Vagina (tissue), 2 donors: ENCODE measurements at regions not wholly inside any gene's neighbourhood (a gene's known extent, or its start where the extent isn't known, plus 50 kb on each side); places are given as distances from the start of the nearest gene placed in this dataset.
A peak's percentile ranks its signal among the peaks of the same experiment; 100 is the strongest.
"Not testable (repeated sequence)": the region's sequence is repeated elsewhere in the genome, so short reads cannot be mapped to it uniquely, and the experiment has no call there.

ENCODE experiments used
- DNase-seq, 2 donors: peaks; one replicate each; pipeline ENCODE4 v3.0.0-alpha.2; 2017; ENCODE audit errors: extremely low spot score in 2 of 2
- H3K27ac ChIP-seq: fragments of 200-600 bp; sonication (generic); one replicate; pipeline ENCODE4 v1.5.1; 2019
- H3K27me3 ChIP-seq: fragments of 200-600 bp; sonication (generic); one replicate; pipeline ENCODE4 v1.5.1; 2019
- H3K36me3 ChIP-seq, 2 donors: fragments of 200-600 bp; sonication (generic); one replicate each; pipeline ENCODE4 v1.5.1; 2017 to 2019
- H3K4me1 ChIP-seq: fragments of 200-600 bp; sonication (generic); one replicate; pipeline ENCODE4 v1.5.1; 2019
- H3K4me3 ChIP-seq, 2 donors: fragments of 200-600 bp; sonication (generic); 1 replicate in 1 of 2; 2 replicates in 1 of 2; pipeline ENCODE4 v1.5.1; 2016 to 2019
- H3K9me3 ChIP-seq: fragments of 200-600 bp; sonication (generic); one replicate; pipeline ENCODE4 v1.5.1; 2019
- POLR2A ChIP-seq, 2 donors: fragments of 450-650 bp; IDR thresholded peaks; one replicate each; pipeline ENCODE4 v1.6.1; 2017; ENCODE audit warnings: antibody characterized with exemption in 2 of 2, mild to moderate bottlenecking in 2 of 2, moderate library complexity in 2 of 2
- POLR2AphosphoS5 ChIP-seq, 2 donors: sonication (generic); formaldehyde crosslinking; IDR thresholded peaks; one replicate each; pipeline ENCODE4 v1.9.0; 2017; ENCODE audit warnings: antibody characterized with exemption in 2 of 2, mild to moderate bottlenecking in 2 of 2, low read depth in 1 of 2; ENCODE audit not compliant: insufficient read depth in 1 of 2
- intact Hi-C: fragments of 100-400 bp; cut with DNase I; formaldehyde crosslinking; loops from one replicate; pipeline ENCODE4 v1.15.1; 2023
- TF ChIP-seq, protein P1 (sequence below), 3 experiments: fragments of 450-650 bp in 2 of 3; fragments of 200-600 bp in 1 of 3; sonication (generic) in 1 of 3; IDR thresholded peaks; one replicate each; pipeline ENCODE4 v1.5.1; 2017 to 2019; ENCODE audit warnings: antibody characterized with exemption in 3 of 3, mild to moderate bottlenecking in 2 of 3, moderate library complexity in 2 of 3

DNA sequence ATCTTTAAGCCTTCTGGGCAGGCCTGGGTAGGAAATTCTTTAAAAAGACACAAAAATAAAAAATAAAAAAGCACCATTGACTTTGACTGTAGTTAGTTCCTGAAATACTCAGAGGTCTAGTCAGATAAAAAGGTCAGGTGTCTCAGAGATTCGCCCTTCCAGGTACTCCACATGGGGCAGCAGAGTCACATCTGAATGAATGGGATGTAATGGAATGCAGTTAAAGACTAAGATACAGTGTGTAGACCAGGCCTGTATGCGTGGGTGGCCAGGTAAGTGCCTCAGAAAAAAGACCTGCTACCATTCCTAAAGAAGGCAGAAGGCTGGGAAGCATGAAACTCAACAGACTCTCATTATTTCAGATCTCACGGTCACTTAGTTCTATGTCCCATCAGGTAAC lies 68.6 kb upstream of the SEM1 start:
- no peak overlapping the region for H3K27ac ChIP-seq
- no peaks in the 10 kb centered on the region for H3K36me3 ChIP-seq
- no peaks in the 10 kb centered on the region for H3K4me1 ChIP-seq
- DNase-seq, result no peak
- H3K27me3 ChIP-seq, result no peaks in the 10 kb centered on the region
- TF ChIP-seq POLR2A (IDR thresholded peaks at IDR 0.05), result no peak
- TF ChIP-seq, protein P1, sequence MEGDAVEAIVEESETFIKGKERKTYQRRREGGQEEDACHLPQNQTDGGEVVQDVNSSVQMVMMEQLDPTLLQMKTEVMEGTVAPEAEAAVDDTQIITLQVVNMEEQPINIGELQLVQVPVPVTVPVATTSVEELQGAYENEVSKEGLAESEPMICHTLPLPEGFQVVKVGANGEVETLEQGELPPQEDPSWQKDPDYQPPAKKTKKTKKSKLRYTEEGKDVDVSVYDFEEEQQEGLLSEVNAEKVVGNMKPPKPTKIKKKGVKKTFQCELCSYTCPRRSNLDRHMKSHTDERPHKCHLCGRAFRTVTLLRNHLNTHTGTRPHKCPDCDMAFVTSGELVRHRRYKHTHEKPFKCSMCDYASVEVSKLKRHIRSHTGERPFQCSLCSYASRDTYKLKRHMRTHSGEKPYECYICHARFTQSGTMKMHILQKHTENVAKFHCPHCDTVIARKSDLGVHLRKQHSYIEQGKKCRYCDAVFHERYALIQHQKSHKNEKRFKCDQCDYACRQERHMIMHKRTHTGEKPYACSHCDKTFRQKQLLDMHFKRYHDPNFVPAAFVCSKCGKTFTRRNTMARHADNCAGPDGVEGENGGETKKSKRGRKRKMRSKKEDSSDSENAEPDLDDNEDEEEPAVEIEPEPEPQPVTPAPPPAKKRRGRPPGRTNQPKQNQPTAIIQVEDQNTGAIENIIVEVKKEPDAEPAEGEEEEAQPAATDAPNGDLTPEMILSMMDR (IDR thresholded peaks at IDR 0.05), result no peak
- no peak for TF ChIP-seq POLR2AphosphoS5 (IDR thresholded peaks at IDR 0.05; ENCODE audit: insufficient read depth in 1 of 2, low read depth in 1 of 2)
- H3K9me3 ChIP-seq, result no peaks in the 10 kb centered on the region
- H3K4me3 ChIP-seq, result no peak overlapping the region
- intact Hi-C loops, result no loop called here

DNA sequence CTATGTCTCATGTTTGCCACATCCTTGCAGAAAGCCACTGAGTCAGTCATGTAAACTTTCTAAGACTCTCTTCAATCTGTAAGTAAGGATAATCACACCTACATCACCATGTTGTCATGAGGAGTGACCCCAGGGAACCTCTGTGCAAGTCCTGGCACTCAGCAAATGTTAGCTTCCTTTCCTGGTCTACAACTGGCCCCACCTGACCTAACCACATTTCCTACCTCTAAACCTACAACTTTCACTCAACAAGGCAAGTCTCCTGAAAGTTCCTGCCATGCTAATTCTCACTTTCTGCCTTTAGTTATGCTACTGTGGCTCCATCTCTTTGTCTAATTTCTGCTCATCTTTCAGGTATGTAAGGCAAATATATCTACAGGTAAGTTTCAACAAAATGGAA lies 72.3 kb upstream of the SEM1 start:
- no peak overlapping the region for H3K4me3 ChIP-seq
- no peak for DNase-seq
- TF ChIP-seq, protein P1 (IDR thresholded peaks at IDR 0.05), result no peak
- TF ChIP-seq POLR2AphosphoS5 (IDR thresholded peaks at IDR 0.05; ENCODE audit: insufficient read depth in 1 of 2, low read depth in 1 of 2) (no peak), POLR2A (IDR thresholded peaks at IDR 0.05) (no peak)
- no peaks in the 10 kb centered on the region for H3K9me3 ChIP-seq
- intact Hi-C loops, result no loop called here
- H3K27me3 ChIP-seq, result no peaks in the 10 kb centered on the region
- H3K4me1 ChIP-seq, result no peaks in the 10 kb centered on the region
- H3K36me3 ChIP-seq, result no peaks in the 10 kb centered on the region
- H3K27ac ChIP-seq, result no peak overlapping the region

DNA sequence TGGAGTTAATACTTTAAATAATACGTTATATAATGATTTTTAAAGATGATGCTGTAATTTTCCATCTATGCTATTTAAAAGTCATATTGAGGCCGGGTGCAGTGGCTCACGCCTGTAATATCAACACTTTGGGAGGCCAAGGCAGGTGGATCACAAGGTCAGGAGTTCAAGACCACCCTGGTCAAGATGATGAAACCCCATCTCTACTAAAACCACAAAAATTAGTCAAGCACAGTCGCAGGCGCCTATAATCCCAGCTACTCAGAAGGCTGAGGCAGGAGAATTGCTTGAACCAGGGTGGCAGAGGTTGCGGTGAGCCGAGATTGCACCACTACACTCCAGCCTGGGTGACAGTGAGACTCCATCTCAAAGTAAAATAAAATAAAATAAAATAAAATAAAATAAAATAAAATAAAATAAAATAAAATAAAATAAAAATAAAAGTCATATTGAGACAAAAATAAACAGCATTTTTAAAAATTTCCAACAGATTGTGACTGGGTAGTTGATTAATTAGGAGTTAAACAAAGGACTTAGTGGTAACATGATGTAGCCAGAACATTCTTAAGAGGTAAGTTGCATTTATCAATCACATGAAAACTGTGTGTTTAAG lies 73.1 kb upstream of the SEM1 start:
- H3K4me3 ChIP-seq, DNase-seq, H3K9me3 ChIP-seq, intact Hi-C loops, H3K27ac ChIP-seq, H3K27me3 ChIP-seq, H3K36me3 ChIP-seq, H3K4me1 ChIP-seq: not testable (repeated sequence)

DNA sequence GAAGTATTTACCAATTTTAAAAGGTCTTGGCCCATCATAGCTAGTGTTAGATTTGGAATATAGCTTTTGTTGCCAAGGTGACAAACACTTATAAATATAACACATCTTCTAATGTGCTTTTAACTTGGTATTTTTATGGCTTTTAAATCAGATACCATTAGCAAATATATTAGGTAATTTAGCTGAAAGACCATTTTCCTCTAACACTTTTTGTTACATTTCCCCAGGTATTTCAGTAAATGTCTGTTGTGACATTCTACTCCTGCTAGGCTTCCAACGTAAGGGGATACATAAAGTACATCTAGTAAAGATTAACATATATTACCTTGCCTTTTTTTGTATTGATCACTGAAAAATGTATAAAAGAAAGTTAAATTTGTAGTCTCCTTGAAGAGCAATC lies 75.0 kb upstream of the SEM1 start:
- Histone ChIP-seq H3K27me3 (no peaks in the 10 kb centered on the region), H3K4me3 (no peak overlapping the region), H3K36me3 (no peaks in the 10 kb centered on the region), H3K9me3 (no peaks in the 10 kb centered on the region), H3K27ac (no peak overlapping the region), H3K4me1 (no peaks in the 10 kb centered on the region)
- intact Hi-C loops, result no loop called here
- DNase-seq, result no peak
- TF ChIP-seq POLR2AphosphoS5 (IDR thresholded peaks at IDR 0.05; ENCODE audit: insufficient read depth in 1 of 2, low read depth in 1 of 2), result no peak
- TF ChIP-seq, protein P1 (IDR thresholded peaks at IDR 0.05), result no peak
- no peak for TF ChIP-seq POLR2A (IDR thresholded peaks at IDR 0.05)

DNA sequence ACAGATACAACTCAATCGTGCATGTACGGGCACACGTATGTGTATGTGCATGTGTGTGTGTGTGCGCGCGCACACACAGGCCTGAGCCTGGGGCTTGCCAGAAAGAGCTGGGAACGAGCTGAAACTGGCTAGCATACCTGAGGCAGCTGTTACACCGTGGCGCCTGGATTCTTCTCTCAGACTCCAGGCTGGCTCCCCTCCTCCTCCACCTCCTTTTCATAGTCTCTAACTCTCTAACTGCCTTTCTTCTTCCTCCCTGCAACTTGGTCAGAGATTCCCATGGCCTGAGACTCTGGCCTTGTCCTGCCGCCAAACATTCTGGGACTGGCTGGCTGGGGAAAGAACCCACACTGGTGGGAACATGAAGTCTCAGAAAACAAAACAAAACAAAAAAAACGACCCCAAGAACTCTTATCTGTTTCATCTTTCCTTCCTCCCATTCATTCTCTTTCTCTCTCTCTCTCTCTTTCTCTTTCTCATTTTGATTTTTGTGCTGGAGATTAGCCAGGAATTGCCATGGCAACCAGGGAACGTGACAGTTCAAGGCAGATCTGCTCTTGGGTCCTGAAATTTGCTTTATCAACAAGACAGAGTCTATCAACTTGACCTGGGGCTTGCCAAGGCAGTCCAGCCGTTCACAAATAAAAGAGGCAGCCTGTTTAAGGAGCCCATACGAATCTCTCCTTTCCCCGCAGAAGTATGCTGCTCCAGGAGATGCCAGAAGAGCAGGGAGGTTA lies 76.8 kb upstream of the SEM1 start:
- intact Hi-C loops, result no loop called here
- TF ChIP-seq, protein P1 (IDR thresholded peaks at IDR 0.05), result no peak
- no peak for TF ChIP-seq POLR2AphosphoS5 (IDR thresholded peaks at IDR 0.05; ENCODE audit: insufficient read depth in 1 of 2, low read depth in 1 of 2)
- no peak for TF ChIP-seq POLR2A (IDR thresholded peaks at IDR 0.05)
- Histone ChIP-seq H3K9me3 (no peaks in the 10 kb centered on the region), H3K27me3 (no peaks in the 10 kb centered on the region), H3K36me3 (no peaks in the 10 kb centered on the region), H3K4me3 (no peak overlapping the region), H3K4me1 (no peaks in the 10 kb centered on the region), H3K27ac (peak overlapping the region; percentile 46)
- DNase-seq, result no peak
